ENCODE measurements at regions not wholly inside any gene's neighbourhood (a gene's known extent, or its start where the extent isn't known, plus 50 kb on each side); places are given as distances from the start of the nearest gene placed in this dataset.

- no peak for DNase-seq (ENCODE audit: extremely low read depth, insufficient read length)
- no peak overlapping the region for H3K4me3 ChIP-seq (replicated peaks; ENCODE audit: low read depth, low read length)
- no peak for TF ChIP-seq CTCF (IDR thresholded peaks at IDR 0.05; ENCODE audit: insufficient read depth, low read length, poor library complexity, severe bottlenecking)
- no peaks in the 10 kb centered on the region for H3K27me3 ChIP-seq (replicated peaks; ENCODE audit: control insufficient read depth, insufficient read depth, low read length)
- H3K36me3 ChIP-seq (ENCODE audit: control insufficient read depth, insufficient read depth, low read length) = no peaks in the 10 kb centered on the region
These were observed 277.9 kb upstream of the ADAMTS5 start for GRCh38 chr21:27244776-27245175.

GRCh38 chr21:27244352-27244751 lies 277.5 kb upstream of the ADAMTS5 start:
- Histone ChIP-seq H3K36me3 (ENCODE audit: control insufficient read depth, insufficient read depth, low read length) (no peaks in the 10 kb centered on the region), H3K4me3 (replicated peaks; ENCODE audit: low read depth, low read length) (no peak overlapping the region), H3K27me3 (replicated peaks; ENCODE audit: control insufficient read depth, insufficient read depth, low read length) (no peaks in the 10 kb centered on the region)
- no peak for TF ChIP-seq CTCF (IDR thresholded peaks at IDR 0.05; ENCODE audit: insufficient read depth, low read length, poor library complexity, severe bottlenecking)
- no peak for DNase-seq (ENCODE audit: extremely low read depth, insufficient read length)

- Histone ChIP-seq H3K36me3 (ENCODE audit: control insufficient read depth, insufficient read depth, low read length) (no peaks in the 10 kb centered on the region), H3K4me3 (replicated peaks; ENCODE audit: low read depth, low read length) (no peak overlapping the region), H3K27me3 (replicated peaks; ENCODE audit: control insufficient read depth, insufficient read depth, low read length) (no peaks in the 10 kb centered on the region)
- no peak for TF ChIP-seq CTCF (IDR thresholded peaks at IDR 0.05; ENCODE audit: insufficient read depth, low read length, poor library complexity, severe bottlenecking)
- DNase-seq (ENCODE audit: extremely low read depth, insufficient read length) = no peak
These were observed 274.0 kb upstream of the ADAMTS5 start for GRCh38 chr21:27240839-27241238.

- no peak for DNase-seq (ENCODE audit: extremely low read depth, insufficient read length)
- TF ChIP-seq CTCF (IDR thresholded peaks at IDR 0.05; ENCODE audit: insufficient read depth, low read length, poor library complexity, severe bottlenecking) = no peak
- Histone ChIP-seq H3K36me3 (ENCODE audit: control insufficient read depth, insufficient read depth, low read length) (no peaks in the 10 kb centered on the region), H3K27me3 (replicated peaks; ENCODE audit: control insufficient read depth, insufficient read depth, low read length) (no peaks in the 10 kb centered on the region), H3K4me3 (replicated peaks; ENCODE audit: low read depth, low read length) (no peak overlapping the region)
These were observed 266.7 kb upstream of the ADAMTS5 start for GRCh38 chr21:27233514-27234115.

- no peak for TF ChIP-seq CTCF (IDR thresholded peaks at IDR 0.05; ENCODE audit: insufficient read depth, low read length, poor library complexity, severe bottlenecking)
- Histone ChIP-seq H3K4me3 (replicated peaks; ENCODE audit: low read depth, low read length) (no peak overlapping the region), H3K36me3 (ENCODE audit: control insufficient read depth, insufficient read depth, low read length) (no peaks in the 10 kb centered on the region), H3K27me3 (replicated peaks; ENCODE audit: control insufficient read depth, insufficient read depth, low read length) (no peaks in the 10 kb centered on the region)
- no peak for DNase-seq (ENCODE audit: extremely low read depth, insufficient read length)
These were observed 259.1 kb upstream of the ADAMTS5 start for GRCh38 chr21:27225940-27226339.

- Histone ChIP-seq H3K36me3 (ENCODE audit: control insufficient read depth, insufficient read depth, low read length) (no peaks in the 10 kb centered on the region), H3K27me3 (replicated peaks; ENCODE audit: control insufficient read depth, insufficient read depth, low read length) (no peaks in the 10 kb centered on the region), H3K4me3 (replicated peaks; ENCODE audit: low read depth, low read length) (no peak overlapping the region)
- DNase-seq (ENCODE audit: extremely low read depth, insufficient read length) = no peak
- no peak for TF ChIP-seq CTCF (IDR thresholded peaks at IDR 0.05; ENCODE audit: insufficient read depth, low read length, poor library complexity, severe bottlenecking)
These were observed 258.3 kb upstream of the ADAMTS5 start for GRCh38 chr21:27225151-27225550.
